Right forelimb (tissue), 1 donor: ENCODE measurements at regions not wholly inside any gene's neighbourhood (a gene's known extent, or its start where the extent isn't known, plus 50 kb on each side); places are given as distances from the start of the nearest gene placed in this dataset.
"Not testable (repeated sequence)": the region's sequence is repeated elsewhere in the genome, so short reads cannot be mapped to it uniquely, and the experiment has no call there.

Experiments
- DNase-seq: peaks from one replicate; pipeline ENCODE4 v3.0.0-alpha.2; 2018

DNA sequence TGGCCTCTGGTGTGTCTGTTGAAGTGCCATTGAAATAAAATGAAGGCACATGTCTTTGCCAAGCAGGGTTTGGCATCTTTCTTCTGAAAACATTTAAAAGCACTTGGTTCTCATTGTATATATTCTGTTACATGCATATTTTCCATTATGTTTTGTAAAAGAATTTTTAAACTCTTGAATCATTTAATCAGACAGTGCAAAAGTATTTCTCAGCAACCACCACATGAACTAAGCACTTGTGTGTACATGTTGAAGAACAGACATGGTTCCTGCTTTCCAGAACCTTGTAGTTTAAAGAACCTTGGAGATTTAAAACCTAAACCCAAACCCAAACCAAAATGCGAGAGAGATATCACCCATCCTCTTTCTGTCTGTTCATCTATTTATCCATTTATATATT lies 220.3 kb upstream of the GIMD1 start:
- no peak for DNase-seq

DNA sequence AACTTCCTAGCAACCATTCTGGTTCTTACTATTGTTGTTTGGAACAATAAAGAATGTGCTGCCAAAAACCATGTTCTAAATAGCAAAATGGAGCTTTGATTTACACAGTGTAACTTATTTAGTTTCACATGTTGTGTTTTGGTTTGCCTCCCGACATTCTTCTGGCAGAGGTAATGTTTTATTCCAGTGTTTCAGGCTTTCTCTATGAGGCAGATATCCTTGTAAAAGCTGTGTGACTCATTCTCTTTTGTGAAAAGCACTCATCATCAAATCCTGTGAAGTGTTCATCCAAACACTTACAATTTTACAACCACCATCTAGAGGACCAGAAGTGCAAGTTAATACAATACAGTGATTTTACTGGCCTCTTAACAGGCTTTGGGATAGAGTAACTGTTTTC lies 219.0 kb upstream of the GIMD1 start:
- no peak for DNase-seq

DNA sequence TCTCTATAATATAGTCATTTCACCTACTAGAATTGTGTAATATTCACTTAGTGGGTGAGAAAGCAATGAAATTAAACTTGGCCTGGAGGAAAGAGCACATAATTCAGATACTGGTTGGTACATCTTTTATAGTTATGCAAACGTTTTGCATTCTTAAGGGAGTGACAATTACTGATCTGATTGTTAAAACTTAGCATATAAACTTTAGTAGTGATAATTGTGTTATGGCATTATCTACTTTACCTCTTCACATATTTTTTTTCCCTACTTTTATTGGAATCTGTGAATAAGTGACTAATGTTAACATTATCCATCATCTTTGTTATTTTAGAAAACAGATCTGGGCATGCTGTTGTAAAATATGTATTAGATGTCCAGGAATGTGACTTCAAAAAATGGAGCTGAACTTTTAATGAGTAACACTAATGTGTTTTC lies 217.4 kb upstream of the GIMD1 start:
- DNase-seq: no peak

DNA sequence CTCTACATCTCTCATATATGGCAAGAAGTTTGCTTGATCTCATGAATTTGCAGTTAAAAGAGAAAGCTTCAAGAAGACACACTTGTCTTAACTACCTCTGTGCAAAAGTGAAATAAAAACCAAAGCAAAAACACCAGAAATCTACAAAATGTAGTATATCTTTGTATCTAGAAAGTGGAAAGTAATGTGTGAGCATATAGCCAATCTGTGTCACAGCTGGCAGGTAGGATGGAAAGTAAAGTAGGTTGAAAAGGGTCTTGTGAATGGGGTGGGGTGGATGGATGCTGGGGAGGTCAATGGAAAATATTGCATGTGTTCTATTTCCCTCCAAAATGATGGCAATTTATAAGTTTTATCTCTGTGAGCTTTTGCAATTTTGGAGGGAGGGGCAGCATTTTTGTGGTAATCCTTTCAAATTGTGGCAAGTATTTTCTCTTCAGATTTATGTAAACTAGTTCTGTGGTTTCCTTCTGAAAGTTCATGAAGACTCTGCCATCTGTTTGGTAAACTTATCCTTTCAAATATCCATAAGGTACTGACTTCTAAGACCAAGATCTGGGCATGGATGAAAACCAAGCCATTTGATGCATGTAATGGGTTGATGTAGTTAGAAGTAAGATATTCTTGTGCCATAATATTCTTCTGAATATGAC lies 215.9 kb upstream of the GIMD1 start:
- no peak for DNase-seq

DNA sequence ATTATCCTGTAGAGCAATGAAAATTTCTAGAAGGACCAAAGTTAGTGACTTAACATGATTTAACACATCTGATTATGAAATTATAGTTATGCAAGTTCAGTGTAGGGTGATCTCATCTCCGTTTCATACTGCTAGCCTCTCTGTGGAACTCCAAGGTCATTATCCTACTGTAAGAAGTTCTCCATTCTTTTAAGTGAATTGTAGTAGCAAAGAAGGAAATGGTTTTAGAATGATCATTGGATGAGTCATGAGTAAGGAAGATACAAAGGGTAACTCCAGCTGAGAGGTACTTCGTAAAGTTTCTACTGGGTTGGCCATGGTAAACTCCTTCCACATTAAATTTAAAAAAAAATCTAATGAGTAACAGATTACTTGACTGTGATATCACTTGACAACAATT lies 215.0 kb upstream of the GIMD1 start:
- DNase-seq: no peak

DNA sequence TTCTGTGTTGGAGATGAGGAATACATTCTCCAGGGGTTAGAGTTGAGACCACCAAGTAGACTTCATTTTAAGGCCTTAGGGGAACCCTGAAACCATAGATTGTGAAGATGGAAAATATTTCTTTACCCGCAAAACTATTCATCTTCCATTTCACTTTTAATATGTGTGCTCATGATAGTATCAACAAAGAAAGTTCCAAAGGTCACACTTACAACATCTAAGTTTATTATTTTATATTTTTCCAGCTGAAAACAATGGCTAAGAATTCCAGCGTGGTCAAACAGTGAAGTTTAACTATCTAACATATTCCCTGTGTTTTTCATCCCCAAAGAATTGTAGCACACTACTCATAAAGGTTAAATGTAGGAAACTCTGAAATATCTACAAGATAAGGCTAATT lies 214.5 kb upstream of the GIMD1 start:
- no peak for DNase-seq

DNA sequence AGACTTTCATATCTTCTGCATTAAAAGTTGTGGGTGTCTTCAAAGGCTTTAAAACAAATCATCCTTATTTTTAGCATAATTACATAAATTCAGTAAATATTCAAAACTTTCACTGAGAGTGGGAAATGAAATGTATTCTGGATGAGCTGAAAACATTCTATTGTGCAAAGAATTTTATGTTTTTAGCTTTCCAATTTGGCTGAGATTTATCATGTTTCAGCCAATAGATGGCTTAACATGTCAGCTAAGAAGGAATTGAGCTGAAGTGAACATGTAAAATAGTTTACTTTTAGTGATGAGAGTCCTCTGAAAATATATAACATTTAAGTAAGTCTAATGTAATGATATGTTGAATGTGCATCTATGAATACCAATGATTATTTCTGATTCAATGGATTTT lies 213.5 kb upstream of the GIMD1 start:
- no peak for DNase-seq

DNA sequence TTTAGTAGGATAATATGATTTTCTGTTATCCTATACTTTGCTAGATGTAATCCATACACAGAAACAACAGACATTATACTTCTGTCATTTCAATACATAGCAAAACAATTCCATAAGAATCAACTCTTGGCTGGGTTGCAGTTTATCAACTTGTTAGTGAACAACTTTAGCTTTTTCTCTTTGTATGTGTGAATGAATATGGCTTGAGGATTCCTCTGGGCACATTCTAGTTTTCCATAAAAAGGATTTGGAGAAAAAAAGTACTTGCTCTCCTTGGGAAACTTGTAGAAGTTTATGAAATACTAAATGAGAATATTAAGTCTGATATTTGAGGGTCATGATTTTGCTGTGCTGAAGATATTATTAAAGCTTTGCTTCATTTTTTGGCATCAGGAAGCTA lies 210.7 kb upstream of the GIMD1 start:
- DNase-seq: no peak

DNA sequence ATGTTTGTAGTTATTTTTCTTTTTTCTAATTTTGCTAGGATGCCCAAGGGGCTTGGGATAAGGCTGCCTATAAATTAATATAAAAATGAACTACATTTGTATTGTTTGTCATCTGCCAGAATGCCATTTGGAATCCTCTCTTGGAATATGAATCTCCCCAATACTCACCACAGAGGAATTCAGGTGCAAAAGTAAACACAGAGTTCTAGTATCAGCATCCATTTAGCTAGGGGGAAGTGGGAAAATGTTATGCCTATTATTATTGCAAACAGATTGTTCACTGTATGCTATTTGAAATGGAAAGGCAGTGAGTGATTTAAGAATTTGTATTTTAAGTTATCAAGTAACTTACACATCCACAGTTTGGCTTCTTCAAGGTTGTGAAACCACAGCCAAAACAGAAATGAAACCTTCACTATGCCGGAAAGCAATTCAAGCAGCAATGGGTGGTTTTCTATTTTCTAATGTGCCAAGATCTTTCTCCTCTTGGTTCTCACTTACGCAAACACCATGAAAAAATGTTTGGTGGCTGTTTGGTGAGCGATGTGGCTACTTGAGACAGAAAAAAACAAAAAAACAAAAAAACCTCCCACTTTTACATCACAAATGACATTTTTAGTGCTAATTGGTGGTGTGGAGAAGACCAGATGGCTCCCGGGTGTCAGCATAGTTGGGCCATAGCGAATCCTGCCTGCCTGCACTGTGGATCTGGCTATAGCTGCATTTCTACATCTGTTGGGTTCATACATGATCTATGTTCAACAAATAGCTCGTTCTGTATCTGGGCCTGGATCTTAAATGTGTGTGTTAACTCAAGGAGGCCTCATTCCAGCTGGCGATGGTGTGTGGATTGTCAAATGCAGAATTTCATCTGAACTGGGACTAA lies 200.8 kb upstream of the GIMD1 start:
- DNase-seq: peak; percentile 58

DNA sequence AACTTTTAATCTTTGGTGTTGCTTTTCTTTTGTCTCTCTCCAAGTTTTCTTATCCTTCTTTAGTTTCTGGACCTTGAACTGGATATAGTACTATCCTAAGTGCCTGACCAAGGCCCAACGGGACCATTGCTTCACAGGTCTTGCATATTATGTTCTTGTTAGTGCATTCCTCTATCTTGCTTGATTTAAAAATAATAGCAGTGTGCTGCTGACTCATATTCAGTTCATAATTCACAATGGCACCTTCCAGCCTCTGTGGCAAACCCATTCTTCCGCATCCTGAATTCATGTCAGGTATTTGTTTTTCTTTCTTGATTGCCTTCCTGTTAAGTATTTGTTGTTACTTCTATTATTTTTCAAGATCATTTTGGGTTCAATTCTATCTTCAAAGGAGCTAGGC lies 197.1 kb upstream of the GIMD1 start:
- no peak for DNase-seq

DNA sequence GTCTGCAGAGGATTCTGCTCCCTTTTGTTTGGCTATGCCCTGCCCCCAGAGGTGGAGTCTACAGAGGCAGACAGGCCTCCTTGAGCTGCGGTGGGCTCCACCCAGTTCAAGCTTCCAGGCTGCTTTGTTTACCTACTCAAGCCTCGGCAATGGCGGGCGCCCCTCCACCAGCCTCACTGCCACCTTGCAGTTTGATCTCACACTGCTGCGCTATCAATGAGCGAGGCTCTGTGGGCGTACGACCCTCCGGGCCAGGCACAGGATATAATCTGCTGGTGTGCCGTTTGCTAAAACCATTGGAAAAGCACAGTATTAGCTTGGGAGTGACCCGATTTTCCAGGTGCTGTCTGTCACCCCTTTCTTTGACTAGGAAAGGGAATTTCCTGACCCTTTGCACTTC lies 195.1 kb upstream of the GIMD1 start:
- DNase-seq: not testable (repeated sequence)

DNA sequence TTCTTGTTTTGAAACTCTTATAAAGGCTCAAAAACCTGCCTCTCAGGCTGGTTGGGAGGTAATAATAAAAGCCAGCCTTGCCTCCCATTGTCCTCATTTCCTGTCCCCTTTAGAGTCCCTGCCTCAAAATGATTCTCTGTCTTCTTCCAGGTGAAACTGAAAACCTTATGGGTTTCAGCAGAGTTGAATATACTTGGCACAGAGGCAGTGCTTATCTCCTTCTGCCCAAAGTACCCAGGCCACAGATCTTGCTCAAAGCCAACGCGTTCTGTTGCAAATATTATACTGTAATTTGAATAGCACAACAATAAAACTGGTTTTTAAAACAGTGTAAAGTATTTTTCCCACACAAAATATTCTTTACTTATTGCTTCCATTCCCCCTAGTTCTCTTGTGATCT lies 183.1 kb upstream of the GIMD1 start:
- DNase-seq: no peak

DNA sequence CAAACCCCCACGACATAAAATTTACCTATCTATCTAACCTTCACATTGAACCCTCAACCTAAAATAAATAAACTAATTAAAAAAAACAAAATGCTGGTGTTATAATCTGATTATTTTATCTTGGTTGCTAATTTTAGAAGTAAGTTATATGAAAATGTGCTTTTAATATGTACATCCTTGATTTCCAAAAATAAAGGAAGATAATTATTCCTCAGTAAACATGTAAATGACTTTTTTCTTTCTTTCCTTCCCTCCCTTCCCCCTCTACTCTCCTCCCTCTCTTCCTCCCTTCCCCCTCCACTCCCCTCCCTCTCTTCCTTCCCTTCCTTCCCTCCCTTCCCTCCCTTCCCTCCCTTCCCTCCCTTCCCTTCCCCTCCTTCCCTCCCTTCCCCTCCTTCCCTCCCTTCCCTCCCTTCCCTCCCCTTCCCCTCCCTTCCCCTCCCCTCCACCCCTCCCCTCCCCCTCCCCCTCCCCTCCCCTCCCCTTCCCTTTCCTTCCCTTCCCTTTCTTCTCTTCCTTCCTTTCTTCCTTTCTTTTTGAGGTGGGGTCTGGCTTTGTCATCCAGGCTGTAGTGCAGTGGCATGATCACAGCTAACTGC lies 180.0 kb upstream of the GIMD1 start:
- no peak for DNase-seq

DNA sequence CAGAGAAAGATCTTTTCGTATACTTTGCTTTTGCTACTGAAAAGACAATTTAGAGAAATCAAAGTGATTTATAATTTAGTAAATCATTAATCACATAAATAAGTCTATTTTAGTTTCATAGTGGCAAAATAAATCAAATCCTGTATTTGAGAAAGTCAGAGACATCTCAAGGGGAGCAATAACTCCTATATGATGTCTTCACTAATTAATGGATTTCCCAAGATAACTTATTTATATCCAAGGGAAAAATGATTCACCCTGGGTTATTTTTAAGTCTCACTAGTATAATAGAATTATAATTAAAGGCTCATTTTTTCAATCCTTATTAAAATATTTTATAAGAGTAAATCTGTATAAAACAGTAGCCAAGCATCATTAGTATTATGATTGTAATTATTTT lies 177.8 kb upstream of the GIMD1 start:
- DNase-seq: no peak

DNA sequence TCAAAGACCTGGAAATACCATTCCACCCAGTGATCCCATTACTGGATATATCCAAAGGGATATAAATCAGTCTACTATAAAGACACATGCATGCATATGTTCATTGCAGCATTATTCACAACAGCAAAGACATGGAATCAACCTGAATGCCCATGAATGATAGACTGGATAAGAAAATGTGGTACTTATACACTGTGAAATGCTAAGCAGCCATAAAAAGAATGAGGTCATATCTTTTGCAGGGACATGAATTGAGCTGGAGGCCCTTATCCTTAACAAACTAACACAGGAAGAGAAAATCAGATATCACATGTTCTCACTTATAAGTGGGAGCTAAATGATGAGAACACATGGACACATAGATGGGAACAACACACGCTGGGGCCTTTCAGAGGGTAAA lies 174.0 kb upstream of the GIMD1 start:
- not testable (repeated sequence) for DNase-seq

DNA sequence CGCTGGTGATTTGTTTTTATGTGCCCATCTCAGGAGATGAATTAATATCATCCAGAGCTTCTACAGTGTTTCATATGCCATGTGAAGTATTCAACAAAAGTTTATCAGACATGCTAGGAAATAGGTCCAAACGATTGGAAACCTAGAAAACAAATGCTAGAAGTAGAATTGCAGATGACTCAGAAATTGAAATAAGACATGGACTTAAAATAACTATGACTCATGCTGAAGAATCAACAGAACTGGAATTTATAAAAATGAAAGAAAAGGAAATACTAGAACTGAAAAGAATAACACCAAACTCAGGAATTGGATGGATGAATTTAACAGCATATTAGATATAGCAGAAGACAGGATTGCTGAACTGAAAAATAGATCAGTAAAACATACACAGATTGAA lies 172.7 kb upstream of the GIMD1 start:
- DNase-seq: no peak

DNA sequence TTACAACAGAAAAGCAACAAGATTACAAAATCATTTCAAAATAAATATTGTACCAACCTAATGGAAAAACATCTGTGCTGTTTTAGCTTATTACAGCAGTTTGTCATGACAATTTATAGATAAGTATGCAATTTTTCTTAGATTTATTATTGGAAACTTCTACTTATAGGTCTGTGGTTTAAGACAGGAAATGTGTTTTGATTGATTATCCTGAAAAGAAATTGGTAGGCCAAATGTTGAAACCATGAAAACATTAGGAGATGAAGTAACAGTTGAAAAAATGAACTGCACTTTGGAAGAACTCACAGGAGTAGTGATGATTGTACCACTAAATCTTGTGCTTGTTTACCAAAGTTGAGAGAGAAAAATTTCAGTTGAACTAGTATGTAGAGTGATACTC lies 162.2 kb upstream of the GIMD1 start:
- DNase-seq: no peak

DNA sequence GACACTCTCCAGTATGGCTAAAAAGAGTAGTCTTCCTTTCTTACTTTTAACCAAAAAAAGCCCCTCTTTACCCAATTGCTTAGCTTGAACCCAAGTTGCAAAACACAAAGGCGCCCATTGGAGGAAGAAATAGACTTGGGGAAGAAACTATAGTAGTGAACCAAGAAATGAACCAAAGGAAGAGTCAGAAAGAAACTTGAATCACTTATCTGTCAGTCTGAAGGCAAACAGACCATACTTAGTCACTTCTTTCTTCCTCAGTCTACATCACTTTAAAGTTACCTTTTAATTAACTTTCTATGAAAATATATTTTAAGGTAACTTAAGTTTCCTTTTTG lies 161.4 kb upstream of the GIMD1 start:
- no peak for DNase-seq

DNA sequence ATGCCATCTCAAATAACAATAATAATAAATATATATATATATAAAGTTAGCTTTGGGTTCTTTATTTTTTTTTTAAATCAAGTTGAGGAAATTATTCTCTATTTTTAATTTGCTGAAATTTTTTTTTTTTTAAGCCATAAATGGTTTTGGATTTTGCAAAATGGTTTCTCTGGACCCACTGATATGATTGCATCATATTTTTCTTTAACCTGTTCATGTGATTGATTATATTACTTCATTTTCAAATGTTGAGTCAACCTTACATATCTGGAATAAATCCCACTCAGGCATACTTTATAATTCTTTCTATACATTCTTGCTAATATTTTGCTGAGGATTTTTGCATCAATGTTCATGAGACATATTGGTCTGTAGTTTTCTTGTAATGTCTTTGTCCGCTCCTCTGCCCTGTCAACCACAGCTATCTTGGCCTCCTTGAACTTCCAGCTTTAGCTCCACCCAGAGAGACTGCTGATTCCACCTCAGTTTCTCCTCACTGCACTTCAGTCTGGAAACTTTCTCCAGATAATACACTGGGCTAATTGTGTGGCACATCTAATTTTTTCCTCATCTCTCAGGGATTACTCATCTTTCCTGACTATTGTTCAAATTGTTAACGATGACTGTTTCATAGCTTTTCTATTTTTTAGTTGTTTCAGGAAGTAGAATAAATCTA lies 160.9 kb upstream of the GIMD1 start:
- no peak for DNase-seq

DNA sequence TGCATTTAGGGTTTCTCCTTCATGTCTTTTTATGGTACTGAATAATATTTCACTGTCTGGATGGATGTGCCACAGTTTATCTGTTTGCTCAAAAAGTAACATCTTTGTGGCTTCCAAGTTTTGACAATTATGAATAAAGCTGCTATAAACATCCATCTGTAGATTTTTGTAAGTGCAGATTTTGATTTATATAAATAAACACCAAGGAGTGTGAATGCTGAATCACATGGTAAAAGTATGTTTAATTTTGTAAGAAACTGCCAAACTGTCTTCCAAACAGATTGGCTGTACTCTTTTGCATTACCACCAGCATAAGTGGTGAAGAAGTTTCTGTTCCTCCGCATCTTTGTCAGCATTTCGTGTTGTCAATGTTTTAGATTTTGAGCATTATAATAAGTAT lies 158.7 kb upstream of the GIMD1 start:
- DNase-seq: no peak

DNA sequence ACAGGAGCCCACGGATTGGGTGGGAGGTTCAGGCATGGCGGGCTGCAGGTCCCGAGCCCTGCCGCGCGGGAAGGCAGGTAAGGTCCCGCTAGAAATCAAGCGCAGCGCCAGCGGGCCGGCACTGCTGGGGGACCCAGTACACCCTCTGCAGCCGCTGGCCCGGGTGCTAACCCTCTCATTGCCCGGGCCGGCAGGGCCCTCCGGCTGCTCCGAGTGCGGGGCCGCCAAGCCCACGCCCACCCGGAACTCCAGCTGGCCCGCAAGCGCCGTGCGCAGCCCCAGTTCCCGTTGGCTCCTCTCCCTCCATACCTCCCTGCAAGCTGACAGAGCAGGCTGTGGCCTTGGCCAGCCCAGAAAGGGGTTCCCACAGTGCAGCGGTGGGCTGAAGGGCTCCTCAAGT lies 156.8 kb upstream of the GIMD1 start:
- not testable (repeated sequence) for DNase-seq

DNA sequence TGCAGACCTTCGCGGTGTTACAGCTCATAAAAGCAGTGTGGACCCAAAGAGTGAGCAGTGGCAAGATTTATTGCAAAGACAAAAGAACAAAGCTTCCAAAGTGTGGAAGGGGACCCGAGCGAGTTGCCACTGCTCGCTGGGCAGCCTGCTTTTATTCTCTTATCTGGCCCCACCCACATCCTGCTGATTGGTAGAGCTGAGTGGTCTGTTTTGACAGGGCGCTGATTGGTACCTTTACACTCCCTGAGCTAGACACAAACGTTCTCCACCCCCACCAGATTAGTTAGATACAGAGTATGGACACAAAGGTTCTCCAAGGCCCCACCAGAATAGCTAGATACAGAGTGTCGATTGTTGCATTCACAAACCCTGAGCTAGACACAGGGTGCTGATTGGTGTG lies 156.2 kb upstream of the GIMD1 start:
- DNase-seq: not testable (repeated sequence)

DNA sequence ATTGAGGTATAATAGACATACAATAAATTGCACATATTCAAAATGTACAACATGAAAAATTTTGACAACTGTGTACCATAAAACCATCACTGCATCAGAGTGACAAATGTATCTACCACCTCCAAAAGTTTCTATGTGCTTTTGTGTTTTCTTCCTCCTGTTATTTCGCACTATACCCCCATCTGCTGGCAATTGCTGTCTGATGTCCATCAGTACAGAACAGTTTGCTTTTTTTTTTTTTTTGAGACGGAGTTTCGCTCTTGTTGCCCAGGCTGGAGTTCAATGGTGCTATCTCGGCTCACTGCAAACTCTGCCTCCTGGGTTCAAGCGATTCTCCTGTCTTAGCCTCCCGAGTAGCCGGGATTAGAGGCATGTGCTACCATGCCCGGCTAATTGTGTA lies 154.3 kb upstream of the GIMD1 start:
- no peak for DNase-seq

DNA sequence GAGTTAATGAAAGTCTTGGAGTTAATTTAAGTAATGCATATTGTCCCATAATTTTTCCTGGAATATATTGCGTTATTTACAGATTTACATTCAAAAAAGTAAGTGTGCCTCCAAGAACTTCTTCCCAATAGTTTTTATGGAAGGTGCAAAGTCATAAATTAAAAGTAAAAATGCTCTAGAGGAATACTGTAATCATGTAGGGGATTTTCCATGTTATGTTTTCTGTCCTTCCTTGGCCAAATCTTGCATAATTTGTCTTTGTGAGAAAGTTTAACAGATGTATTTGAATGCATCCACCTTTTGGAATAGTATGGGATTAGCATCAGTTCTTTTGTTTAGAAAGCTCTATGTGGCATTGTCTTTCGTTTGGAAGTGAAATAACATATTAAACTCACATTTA lies 144.1 kb upstream of the GIMD1 start:
- no peak for DNase-seq
